Ectodermal cell (in vitro differentiated cells): ENCODE measurements at regions not wholly inside any gene's neighbourhood (a gene's known extent, or its start where the extent isn't known, plus 50 kb on each side); places are given as distances from the start of the nearest gene placed in this dataset.
"Not testable (repeated sequence)": the region's sequence is repeated elsewhere in the genome, so short reads cannot be mapped to it uniquely, and the experiment has no call there.

Experiments
- H3K27ac ChIP-seq: 2 replicates; pipeline ENCODE4 v1.7.0; 2013; ENCODE audit warnings: mild to moderate bottlenecking, low read depth, low read length; ENCODE audit not compliant: insufficient read depth, poor library complexity, severe bottlenecking
- H3K27me3 ChIP-seq: 2 replicates; pipeline ENCODE4 v1.7.0; 2013; ENCODE audit warnings: mild to moderate bottlenecking, low read length; ENCODE audit not compliant: insufficient read depth, control insufficient read depth, poor library complexity, severe bottlenecking
- H3K36me3 ChIP-seq: one replicate; pipeline ENCODE4 v1.7.0; 2013; ENCODE audit warnings: low read length; ENCODE audit not compliant: control insufficient read depth, insufficient read depth
- H3K4me1 ChIP-seq: one replicate; pipeline ENCODE4 v1.7.0; 2013; ENCODE audit warnings: low read length; ENCODE audit not compliant: control insufficient read depth, insufficient read depth
- H3K4me3 ChIP-seq: 2 replicates; pipeline ENCODE4 v1.7.0; 2013; ENCODE audit warnings: low read depth, low read length, control low read depth; ENCODE audit not compliant: insufficient read depth
- H3K9me3 ChIP-seq: 2 replicates; pipeline ENCODE4 v1.7.0; 2013; ENCODE audit warnings: mild to moderate bottlenecking, low read length, moderate library complexity; ENCODE audit not compliant: control insufficient read depth
- WGBS, 2 experiments: methylation state at CpG; one replicate each; pipeline ENCODE4 v1.1.7; 2013; ENCODE audit warnings: missing lambda C conversion rate in 2 of 2; 5-methylcytosine and 5-hydroxymethylcytosine counted together

GRCh38 chr14:49959822-49960408 is 67.0 kb downstream of the ARF6 start:
- H3K27me3 ChIP-seq = no peaks in the 10 kb centered on the region
- no peak overlapping the region for H3K27ac ChIP-seq
- WGBS, 2 experiments = 89 to 92% methylated on average over 9 of the region's 9 CpGs
- H3K36me3 ChIP-seq = no peaks in the 10 kb centered on the region
- no peaks in the 10 kb centered on the region for H3K9me3 ChIP-seq
- no peak overlapping the region for H3K4me3 ChIP-seq
- H3K4me1 ChIP-seq = no peaks in the 10 kb centered on the region

- H3K9me3 ChIP-seq = no peaks in the 10 kb centered on the region
- no peaks in the 10 kb centered on the region for H3K36me3 ChIP-seq
- 83 to 86% methylated on average over 7 of the region's 7 CpGs for WGBS, 2 experiments
- H3K4me3 ChIP-seq = no peak overlapping the region
- H3K27me3 ChIP-seq = no peaks in the 10 kb centered on the region
- no peaks in the 10 kb centered on the region for H3K4me1 ChIP-seq
- no peak overlapping the region for H3K27ac ChIP-seq
Measured at GRCh38 chr14:49960453-49960852, 67.6 kb downstream of the ARF6 start.

GRCh38 chr14:49961270-49962222 is 68.7 kb downstream of the ARF6 start:
- no peaks in the 10 kb centered on the region for H3K9me3 ChIP-seq
- H3K4me1 ChIP-seq = peaks cover 4% of the 10 kb centered on the region
- WGBS, 2 experiments = 95 to 96% methylated on average over 13 of the region's 13 CpGs
- no peaks in the 10 kb centered on the region for H3K36me3 ChIP-seq
- no peak overlapping the region for H3K4me3 ChIP-seq
- H3K27me3 ChIP-seq = no peaks in the 10 kb centered on the region
- no peak overlapping the region for H3K27ac ChIP-seq

- peaks cover 6% of the 10 kb centered on the region for H3K4me1 ChIP-seq
- no peak overlapping the region for H3K4me3 ChIP-seq
- H3K27ac ChIP-seq = no peak overlapping the region
- no peaks in the 10 kb centered on the region for H3K27me3 ChIP-seq
- no peaks in the 10 kb centered on the region for H3K36me3 ChIP-seq
- no peaks in the 10 kb centered on the region for H3K9me3 ChIP-seq
- 90 to 94% methylated on average over 6 of the region's 6 CpGs for WGBS, 2 experiments
Measured at GRCh38 chr14:49962621-49963020, 69.7 kb downstream of the ARF6 start.

GRCh38 chr14:49965068-49965651 is 72.3 kb downstream of the ARF6 start:
- not testable (repeated sequence) for H3K27me3 ChIP-seq, H3K27ac ChIP-seq, H3K4me3 ChIP-seq, H3K4me1 ChIP-seq, H3K36me3 ChIP-seq, H3K9me3 ChIP-seq
- WGBS, 2 experiments = 90 to 95% methylated on average over 8 of the region's 8 CpGs

GRCh38 chr14:49966304-49966809 is 73.5 kb downstream of the ARF6 start:
- no peaks in the 10 kb centered on the region for H3K36me3 ChIP-seq
- H3K27me3 ChIP-seq = no peaks in the 10 kb centered on the region
- WGBS, 2 experiments = 41 to 42% methylated on average over 4 of the region's 4 CpGs
- no peak overlapping the region for H3K27ac ChIP-seq
- H3K9me3 ChIP-seq = no peaks in the 10 kb centered on the region
- H3K4me1 ChIP-seq = peaks cover 6% of the 10 kb centered on the region
- no peak overlapping the region for H3K4me3 ChIP-seq

- H3K27me3 ChIP-seq = no peaks in the 10 kb centered on the region
- H3K27ac ChIP-seq = no peak overlapping the region
- no peaks in the 10 kb centered on the region for H3K36me3 ChIP-seq
- WGBS, 2 experiments = 94 to 95% methylated on average over 11 of the region's 11 CpGs
- H3K9me3 ChIP-seq = no peaks in the 10 kb centered on the region
- H3K4me1 ChIP-seq = peaks cover 6% of the 10 kb centered on the region
- H3K4me3 ChIP-seq = no peak overlapping the region
Measured at GRCh38 chr14:49966971-49967630, 74.2 kb downstream of the ARF6 start.

GRCh38 chr14:49969961-49970360 is 77.1 kb downstream of the ARF6 start:
- Histone ChIP-seq H3K9me3 (no peaks in the 10 kb centered on the region), H3K27ac (no peak overlapping the region), H3K4me1 (peaks cover 6% of the 10 kb centered on the region), H3K36me3 (no peaks in the 10 kb centered on the region), H3K27me3 (no peaks in the 10 kb centered on the region), H3K4me3 (no peak overlapping the region)
- 93 to 99% methylated on average over 5 of the region's 5 CpGs for WGBS, 2 experiments

GRCh38 chr14:49970474-49971147 is 77.7 kb downstream of the ARF6 start:
- Histone ChIP-seq H3K9me3 (no peaks in the 10 kb centered on the region), H3K36me3 (no peaks in the 10 kb centered on the region), H3K27ac (no peak overlapping the region), H3K4me3 (no peak overlapping the region), H3K4me1 (peaks cover 6% of the 10 kb centered on the region), H3K27me3 (no peaks in the 10 kb centered on the region)
- WGBS, 2 experiments = 90% methylated on average over 8 of the region's 8 CpGs
